ENCODE measurements at regions not wholly inside any gene's neighbourhood (a gene's known extent, or its start where the extent isn't known, plus 50 kb on each side); places are given as distances from the start of the nearest gene placed in this dataset.

DNA sequence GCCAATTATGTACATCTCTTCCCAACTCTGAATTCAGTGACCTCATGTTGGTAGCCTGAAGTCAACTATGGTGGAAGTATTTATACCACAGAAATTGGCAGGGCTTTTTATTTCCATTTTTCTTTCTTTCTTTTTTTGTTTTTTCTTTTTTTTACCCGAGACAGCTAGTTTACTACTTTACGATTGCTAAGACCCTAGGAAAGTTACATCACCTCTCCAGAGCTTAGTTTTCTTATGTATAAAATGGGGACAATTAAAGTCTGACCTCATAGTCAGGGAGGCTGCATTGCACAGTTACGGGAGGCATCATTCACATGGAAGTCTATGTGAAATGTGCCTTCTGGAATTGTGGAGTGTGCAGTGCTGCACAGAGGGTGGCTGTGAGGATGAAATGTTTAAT is 194.3 kb downstream of the MTX2 start:
- Histone ChIP-seq H3K79me2 (no peaks in the 10 kb centered on the region), H3K27ac (no peak overlapping the region), H3K9me3 (ENCODE audit: low read depth) (no peaks in the 10 kb centered on the region), H3K36me3 (replicated peaks; ENCODE audit: insufficient read depth, low read depth) (no peaks in the 10 kb centered on the region), H3K4me3 (no peak overlapping the region), H3K27me3 (peaks cover 32% of the 10 kb centered on the region), H3K4me1 (ENCODE audit: insufficient read depth) (peaks cover 5% of the 10 kb centered on the region), H2AFZ (no peak overlapping the region), H3K9me2 (replicated peaks; ENCODE audit: insufficient read depth) (no peaks in the 10 kb centered on the region), H4K20me1 (ENCODE audit: insufficient read depth, poor library complexity, severe bottlenecking) (no peaks in the 10 kb centered on the region), H3K4me2 (no peak overlapping the region)
- 92% methylated on average over 3 of the region's 3 CpGs for WGBS (ENCODE audit: low lambda C conversion rate, missing lambda C conversion rate)
- no peak for TF ChIP-seq EZH2phosphoT487 (IDR thresholded peaks at IDR 0.05; ENCODE audit: low read depth, severe bottlenecking, unreplicated experiment)
- TF ChIP-seq EZH2 (IDR thresholded peaks at IDR 0.05; ENCODE audit: borderline replicate concordance): no peak
- TF ChIP-seq CTCF (IDR thresholded peaks at IDR 0.05; ENCODE audit: poor library complexity): no peak
- DNase-seq (ENCODE audit: low spot score): no peak

DNA sequence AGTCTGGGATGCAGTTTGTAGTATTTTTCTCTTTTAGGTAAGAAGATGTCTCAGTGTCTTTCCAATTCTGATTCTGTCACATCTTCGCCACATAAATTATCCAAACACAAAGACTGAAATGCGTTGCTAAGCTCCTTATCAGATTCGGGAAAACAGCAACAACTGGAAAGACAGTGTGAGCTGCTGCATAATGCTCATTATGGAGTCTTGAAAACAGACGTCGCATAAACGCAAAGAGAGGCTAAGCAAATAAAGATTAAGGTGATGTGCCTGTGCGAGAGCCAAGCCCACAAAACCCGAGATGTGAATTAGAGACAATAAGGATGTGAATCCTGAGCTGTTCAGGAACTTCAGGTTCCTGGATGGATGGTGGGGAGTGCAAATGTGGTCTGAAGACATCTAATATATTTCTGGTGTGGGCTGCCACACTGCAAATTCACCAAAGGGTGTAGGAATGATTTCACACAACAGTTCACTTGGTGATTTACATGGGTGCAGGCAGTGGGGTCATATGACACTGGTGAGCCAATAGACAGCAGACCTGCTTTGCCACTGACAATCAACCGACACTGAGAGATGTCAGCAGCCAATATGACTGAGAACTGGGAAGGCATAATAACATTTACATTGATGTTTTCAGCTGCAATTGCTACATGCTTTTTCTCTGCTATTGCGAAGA is 195.8 kb downstream of the MTX2 start:
- no peak overlapping the region for H2AFZ ChIP-seq
- no peak overlapping the region for H3K4me3 ChIP-seq
- H3K27ac ChIP-seq: no peak overlapping the region
- TF ChIP-seq EZH2 (IDR thresholded peaks at IDR 0.05; ENCODE audit: borderline replicate concordance) (no peak), CTCF (IDR thresholded peaks at IDR 0.05; ENCODE audit: poor library complexity) (no peak), EZH2phosphoT487 (IDR thresholded peaks at IDR 0.05; ENCODE audit: low read depth, severe bottlenecking, unreplicated experiment) (no peak)
- peaks cover 5% of the 10 kb centered on the region for H3K4me1 ChIP-seq (ENCODE audit: insufficient read depth)
- DNase-seq (ENCODE audit: low spot score): no peak
- no peaks in the 10 kb centered on the region for H3K79me2 ChIP-seq
- no peaks in the 10 kb centered on the region for H3K9me2 ChIP-seq (replicated peaks; ENCODE audit: insufficient read depth)
- no peak overlapping the region for H3K4me2 ChIP-seq
- no peaks in the 10 kb centered on the region for H3K36me3 ChIP-seq (replicated peaks; ENCODE audit: insufficient read depth, low read depth)
- 36% methylated on average over 10 of the region's 10 CpGs for WGBS (ENCODE audit: low lambda C conversion rate, missing lambda C conversion rate)
- H4K20me1 ChIP-seq (ENCODE audit: insufficient read depth, poor library complexity, severe bottlenecking): no peaks in the 10 kb centered on the region
- H3K27me3 ChIP-seq: peaks cover 24% of the 10 kb centered on the region
- H3K9me3 ChIP-seq (ENCODE audit: low read depth): no peaks in the 10 kb centered on the region

- no peak for TF ChIP-seq CTCF (IDR thresholded peaks at IDR 0.05; ENCODE audit: poor library complexity)
- Histone ChIP-seq H3K4me3 (no peak overlapping the region), H3K4me2 (no peak overlapping the region), H3K79me2 (no peaks in the 10 kb centered on the region), H3K9me2 (replicated peaks; ENCODE audit: insufficient read depth) (no peaks in the 10 kb centered on the region), H3K4me1 (ENCODE audit: insufficient read depth) (peaks cover 2% of the 10 kb centered on the region), H3K27ac (no peak overlapping the region), H3K27me3 (peaks cover 24% of the 10 kb centered on the region), H3K9me3 (ENCODE audit: low read depth) (no peaks in the 10 kb centered on the region), H2AFZ (no peak overlapping the region), H3K36me3 (replicated peaks; ENCODE audit: insufficient read depth, low read depth) (no peaks in the 10 kb centered on the region), H4K20me1 (ENCODE audit: insufficient read depth, poor library complexity, severe bottlenecking) (no peaks in the 10 kb centered on the region)
- 48% methylated on average over 5 of the region's 5 CpGs for WGBS (ENCODE audit: low lambda C conversion rate, missing lambda C conversion rate)
- DNase-seq (ENCODE audit: low spot score): no peak
Observed at GRCh38 chr2:176466918-176467452, 197.7 kb downstream of the MTX2 start.
